H1 (cell line): ENCODE measurements at regions not wholly inside any gene's neighbourhood (a gene's known extent, or its start where the extent isn't known, plus 50 kb on each side); places are given as distances from the start of the nearest gene placed in this dataset.

Experiments
- CTCF ChIP-seq, 3 experiments: IDR thresholded peaks; 1 replicate in 2 of 3; 2 replicates in 1 of 3; pipeline versions ENCODE4 v1.5.1 to v1.6.1; 2011; ENCODE audit warnings: low read length in 3 of 3, mild to moderate bottlenecking in 3 of 3, inconsistent platforms in 2 of 3, low read depth in 1 of 3, moderate library complexity in 1 of 3; ENCODE audit not compliant: insufficient read depth in 1 of 3; ENCODE audit errors: control extremely low read depth in 1 of 3
- POLR2AphosphoS5 ChIP-seq: IDR thresholded peaks from 2 replicates; pipeline ENCODE4 v1.6.1; 2011; ENCODE audit warnings: low read depth, low read length
- RAD21 ChIP-seq, 2 experiments: IDR thresholded peaks in 1 of 2; conservative IDR thresholded peaks in 1 of 2; 2 replicates each; pipeline ENCODE4 v1.6.1; 2011; ENCODE audit warnings: low read depth in 2 of 2, low read length in 2 of 2, improper control_type of control experiment in 1 of 2, inconsistent platforms in 1 of 2, mild to moderate bottlenecking in 1 of 2, moderate library complexity in 1 of 2

GRCh38 chr9:115912086-115912485 lies 241.5 kb upstream of the PAPPA start:
- TF ChIP-seq RAD21 (IDR thresholded peaks at IDR 0.05 in 1 of 2, conservative IDR thresholded peaks at IDR 0.05 in 1 of 2; ENCODE audit: low read depth in 2 of 2, low read length in 2 of 2) (no peak), POLR2AphosphoS5 (no peak), CTCF (IDR thresholded peaks at IDR 0.05; ENCODE audit: control extremely low read depth in 1 of 3, insufficient read depth in 1 of 3, low read depth in 1 of 3, low read length in 3 of 3) (no peak)
